Endothelial cell of umbilical vein (primary cell): ENCODE measurements at regions not wholly inside any gene's neighbourhood (a gene's known extent, or its start where the extent isn't known, plus 50 kb on each side); places are given as distances from the start of the nearest gene placed in this dataset.

Experiments
- CTCF ChIP-seq, 2 donors: IDR thresholded peaks; 1 replicate in 1 of 2; 2 replicates in 1 of 2; pipeline ENCODE4 v1.5.1; 2011; ENCODE audit warnings: low read length in 2 of 2, mild to moderate bottlenecking in 2 of 2, moderate library complexity in 2 of 2, control low read depth in 1 of 2, inconsistent platforms in 1 of 2, low read depth in 1 of 2; ENCODE audit not compliant: insufficient read depth in 1 of 2; ENCODE audit errors: extremely low read depth in 1 of 2
- EZH2 ChIP-seq: IDR thresholded peaks from 2 replicates; pipeline ENCODE4 v1.6.1; 2012; ENCODE audit warnings: borderline replicate concordance, low read depth, mild to moderate bottlenecking, moderate library complexity, low read length, inconsistent platforms; ENCODE audit not compliant: severe bottlenecking
- MYC ChIP-seq: IDR thresholded peaks from one replicate; pipeline ENCODE4 v1.6.1; 2011; ENCODE audit warnings: mild to moderate bottlenecking, low read depth, low read length
- POLR2A ChIP-seq: IDR thresholded peaks from 2 replicates; pipeline ENCODE4 v1.6.1; 2012; ENCODE audit warnings: low read depth, mild to moderate bottlenecking, control low read depth, low read length
- POLR2AphosphoS5 ChIP-seq: IDR thresholded peaks from 2 replicates; pipeline ENCODE4 v1.6.1; 2012; ENCODE audit warnings: low read depth, mild to moderate bottlenecking, control low read depth, low read length, moderate library complexity; ENCODE audit not compliant: insufficient read depth

DNA sequence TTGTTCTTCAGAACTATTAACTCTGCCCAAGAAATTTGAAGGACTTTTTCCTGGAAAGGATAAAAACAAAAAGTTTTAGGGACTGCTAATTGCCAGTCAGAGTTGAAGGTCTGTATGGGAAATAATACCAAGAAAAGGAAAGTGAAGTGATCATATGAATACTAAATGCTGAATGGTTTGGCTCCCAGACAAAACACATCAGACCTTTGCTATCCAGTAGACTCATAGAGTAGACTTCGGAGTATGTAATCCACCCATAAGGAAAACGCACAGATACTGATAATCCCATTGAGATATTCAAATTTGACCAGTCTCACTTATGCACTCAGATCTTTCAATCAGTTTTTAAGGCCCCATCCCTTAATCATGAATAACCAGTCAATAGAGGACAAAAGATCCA is 319.0 kb upstream of the PTGER4 start:
- TF ChIP-seq CTCF (IDR thresholded peaks at IDR 0.05; ENCODE audit: extremely low read depth in 1 of 2, insufficient read depth in 1 of 2, low read depth in 1 of 2, low read length in 2 of 2) = no peak
- TF ChIP-seq POLR2A = no peak
- no peak for TF ChIP-seq EZH2
- no peak for TF ChIP-seq POLR2AphosphoS5
- TF ChIP-seq MYC = no peak
